Hepatic stellate cell (primary cell): ENCODE measurements at regions not wholly inside any gene's neighbourhood (a gene's known extent, or its start where the extent isn't known, plus 50 kb on each side); places are given as distances from the start of the nearest gene placed in this dataset.

ENCODE experiments used
- DNase-seq: peaks from one replicate; pipeline ENCODE4 v3.0.0; 2011; ENCODE audit warnings: low spot score

DNA sequence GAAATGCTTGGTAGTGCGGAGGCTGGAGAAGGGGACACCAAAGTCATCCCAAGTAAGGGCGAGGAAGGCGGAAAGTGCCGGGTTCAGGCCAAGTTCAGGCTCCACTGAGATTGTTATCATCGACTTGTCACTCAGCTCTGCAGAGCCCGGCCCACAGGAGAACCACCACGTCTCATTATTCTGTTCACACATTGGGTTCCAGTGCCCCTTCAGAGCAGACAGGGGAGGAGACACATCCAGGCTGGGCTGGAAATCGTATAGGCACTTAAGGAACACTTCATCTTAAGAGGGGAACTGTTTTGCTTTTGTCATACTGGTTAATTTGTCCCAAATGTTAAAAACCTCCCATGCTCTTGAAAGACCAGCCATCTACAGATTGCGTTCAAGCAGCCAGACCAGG lies 118.3 kb upstream of the ADAMTS18 start:
- DNase-seq = no peak

- no peak for DNase-seq
Measured at GRCh38 chr16:77555126-77555525, 120.3 kb upstream of the ADAMTS18 start.

DNA sequence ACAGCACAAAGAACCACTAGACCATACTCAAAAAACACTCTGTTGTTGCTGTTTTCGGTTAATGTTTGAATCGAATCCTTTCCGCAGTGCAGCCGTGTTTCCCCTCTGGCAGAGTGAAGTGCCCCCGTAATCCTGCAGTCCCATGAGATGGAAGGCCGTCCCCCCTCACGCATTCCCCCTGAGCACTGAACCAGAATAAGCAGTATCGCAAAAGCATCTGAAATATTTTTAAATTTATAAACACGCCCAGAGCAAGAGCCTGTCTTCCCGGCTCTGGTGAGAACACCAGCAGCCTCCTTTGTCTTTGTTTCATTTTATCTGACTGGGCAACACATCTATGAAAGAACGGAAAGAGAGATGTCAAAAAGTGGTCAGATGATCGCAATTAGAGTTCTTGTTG lies 121.0 kb upstream of the ADAMTS18 start:
- no peak for DNase-seq

DNA sequence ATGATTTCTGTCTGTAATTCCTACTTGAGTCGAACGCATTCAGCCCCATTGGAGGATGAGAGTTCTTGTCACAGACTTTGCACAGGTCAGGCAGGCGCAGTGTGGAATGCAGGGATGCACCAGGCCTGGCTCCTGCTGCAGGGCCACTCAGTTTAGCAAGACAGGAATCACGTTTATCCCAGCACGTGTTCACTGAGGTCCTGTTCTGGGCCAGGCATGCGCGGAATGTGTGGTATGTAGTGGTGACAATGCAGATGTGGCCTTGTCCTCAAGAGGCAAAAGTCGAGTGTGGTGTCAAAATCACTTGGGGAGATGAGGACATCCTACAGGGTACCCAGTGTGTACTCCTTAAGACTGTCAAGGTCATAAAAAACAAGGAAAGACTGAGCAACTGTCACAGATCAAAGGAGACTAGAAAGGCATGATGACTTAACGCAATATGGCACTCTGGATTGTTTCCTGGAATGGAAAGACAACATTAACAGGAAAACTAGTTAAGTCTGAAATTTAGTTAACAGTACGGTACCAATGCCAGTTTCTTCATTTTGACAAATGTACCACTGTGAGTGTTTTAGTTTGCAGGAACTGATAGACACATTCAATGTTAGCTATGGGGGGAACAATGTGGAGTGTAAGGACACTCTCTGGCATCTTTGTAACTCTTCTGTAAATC lies 121.5 kb upstream of the ADAMTS18 start:
- no peak for DNase-seq

DNA sequence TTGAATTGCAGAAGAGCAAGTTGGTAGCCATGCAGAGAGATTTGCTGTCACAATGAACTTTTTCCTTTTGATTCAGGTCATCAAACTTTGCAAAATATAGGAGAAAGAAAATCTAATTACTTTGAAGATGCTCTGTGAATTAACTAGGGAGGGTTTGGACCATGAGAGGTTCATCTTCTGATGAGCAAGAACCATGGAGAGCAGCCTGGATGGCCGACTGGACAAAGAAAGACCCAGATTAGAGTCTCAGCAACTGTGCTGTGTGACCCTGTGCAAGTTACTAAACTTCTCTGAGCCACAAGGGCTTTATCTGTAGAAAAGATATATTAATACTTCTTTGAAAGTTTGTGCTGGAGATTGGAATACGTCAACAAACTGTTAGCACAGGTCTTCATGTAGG lies 122.6 kb upstream of the ADAMTS18 start:
- no peak for DNase-seq

DNA sequence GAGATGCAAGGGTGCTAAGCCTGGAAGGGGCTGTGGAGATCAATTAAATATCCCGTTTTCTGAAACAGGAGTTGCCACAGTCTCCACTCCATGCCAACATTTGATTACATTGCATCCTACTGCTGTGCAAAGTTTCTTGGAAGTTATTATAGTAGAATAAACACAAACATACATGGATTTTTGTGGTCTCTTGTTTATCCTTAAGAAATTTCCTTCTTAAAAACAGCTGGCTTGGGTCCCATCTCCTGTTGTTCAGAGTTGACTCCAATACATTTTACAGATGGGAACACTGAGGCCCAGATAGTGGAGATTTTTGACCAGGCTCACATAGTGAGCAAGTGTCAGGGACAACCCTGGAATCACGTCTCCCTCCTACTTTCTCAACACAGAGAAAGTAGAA lies 124.0 kb upstream of the ADAMTS18 start:
- no peak for DNase-seq

GRCh38 chr16:77562497-77562896 lies 127.7 kb upstream of the ADAMTS18 start:
- no peak for DNase-seq

GRCh38 chr16:77564791-77565390 lies 130.1 kb upstream of the ADAMTS18 start:
- DNase-seq = no peak

DNA sequence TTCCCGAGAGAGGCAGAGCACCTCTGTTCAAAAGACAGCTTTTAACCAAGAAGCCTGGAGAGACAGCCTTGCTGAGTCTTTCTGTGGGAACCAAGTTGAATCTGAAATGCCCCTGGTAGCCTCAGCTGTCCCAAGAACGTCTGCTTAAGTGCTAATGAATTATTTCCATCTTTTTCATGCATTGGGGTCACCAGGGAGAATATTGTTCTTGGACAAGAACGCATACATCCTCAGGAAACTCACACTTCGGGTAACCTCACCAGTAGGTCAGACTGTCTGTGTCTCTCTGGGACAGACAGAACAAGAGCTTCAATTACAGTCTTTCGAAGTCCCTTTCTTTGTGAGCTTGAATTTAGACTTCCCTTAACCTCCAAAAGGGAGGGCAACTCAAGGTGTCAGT lies 134.6 kb upstream of the ADAMTS18 start:
- DNase-seq = no peak

GRCh38 chr16:77570574-77570973 lies 135.7 kb upstream of the ADAMTS18 start:
- DNase-seq = no peak

DNA sequence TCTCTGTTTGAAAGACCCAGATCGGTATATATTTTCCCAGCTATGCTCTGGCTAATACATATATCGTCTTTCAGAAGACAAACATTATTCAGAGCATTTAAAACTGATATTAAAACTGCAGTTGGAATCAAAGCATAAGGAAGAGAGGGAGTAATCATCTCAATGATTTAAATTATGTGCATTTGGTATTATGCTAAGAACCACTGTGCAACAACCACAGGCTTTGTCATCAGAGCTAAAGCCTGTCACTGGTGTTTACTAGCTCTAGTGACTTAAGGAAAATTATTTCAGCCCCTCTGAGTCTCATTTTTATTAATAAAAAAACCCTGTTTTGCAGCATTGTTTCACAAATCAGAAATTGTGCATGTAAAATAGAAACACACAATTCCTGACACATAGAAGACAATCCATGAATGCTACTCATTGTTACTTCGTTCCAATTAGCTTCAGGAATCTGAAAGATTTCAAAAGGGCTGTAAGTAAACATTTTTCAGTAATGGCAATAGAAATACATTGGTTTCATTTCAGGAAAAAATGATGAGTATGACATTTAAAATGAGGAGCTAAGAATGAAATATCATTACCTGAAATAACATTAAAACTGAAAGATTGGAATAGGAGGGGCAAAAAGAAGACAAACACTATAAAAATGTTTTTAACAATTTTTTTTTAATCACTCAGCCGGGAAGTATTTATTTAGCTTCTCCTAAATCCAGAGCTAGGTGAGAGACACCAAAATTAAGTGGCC lies 136.5 kb upstream of the ADAMTS18 start:
- no peak for DNase-seq

DNA sequence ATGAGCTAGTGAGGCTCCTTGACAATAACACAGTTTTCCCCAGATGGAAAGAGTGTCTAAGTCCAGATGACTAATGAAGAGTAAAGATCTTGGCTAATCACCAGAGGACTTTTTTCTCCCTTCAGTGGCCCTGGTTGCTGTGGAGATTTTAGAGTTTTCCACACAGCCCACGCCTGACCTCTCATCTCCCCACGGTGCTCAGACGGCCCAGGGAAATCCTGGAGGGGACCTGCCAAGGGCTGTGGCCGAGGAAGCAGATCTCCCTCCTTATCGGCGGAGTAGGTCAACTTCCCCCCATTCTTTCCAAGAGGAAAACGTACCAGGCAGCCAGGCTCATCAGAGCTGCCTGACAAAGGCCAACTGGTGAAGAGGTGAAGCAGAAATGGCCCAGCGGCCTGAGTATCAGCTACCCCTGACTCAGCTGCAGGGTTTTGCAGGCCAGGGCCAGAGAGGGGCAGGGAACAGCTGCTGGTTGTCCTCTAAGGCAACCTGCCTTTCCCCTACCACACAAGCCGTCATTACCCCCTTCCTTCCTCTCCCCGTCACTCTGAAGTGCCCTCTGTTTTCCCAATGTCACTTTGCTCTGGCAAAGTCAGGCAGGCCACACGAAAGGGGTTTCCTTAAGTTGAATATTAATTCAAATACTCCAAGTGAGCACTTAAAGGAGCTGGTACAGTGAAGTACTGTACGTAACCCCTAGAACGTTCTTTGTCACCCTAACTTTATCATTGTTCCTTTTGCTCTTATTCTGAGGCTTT lies 140.2 kb upstream of the ADAMTS18 start:
- no peak for DNase-seq

GRCh38 chr16:77579351-77579891 lies 142.9 kb upstream of the NUDT7 start:
- DNase-seq = no peak

GRCh38 chr16:77581706-77582105 lies 140.6 kb upstream of the NUDT7 start:
- no peak for DNase-seq

DNA sequence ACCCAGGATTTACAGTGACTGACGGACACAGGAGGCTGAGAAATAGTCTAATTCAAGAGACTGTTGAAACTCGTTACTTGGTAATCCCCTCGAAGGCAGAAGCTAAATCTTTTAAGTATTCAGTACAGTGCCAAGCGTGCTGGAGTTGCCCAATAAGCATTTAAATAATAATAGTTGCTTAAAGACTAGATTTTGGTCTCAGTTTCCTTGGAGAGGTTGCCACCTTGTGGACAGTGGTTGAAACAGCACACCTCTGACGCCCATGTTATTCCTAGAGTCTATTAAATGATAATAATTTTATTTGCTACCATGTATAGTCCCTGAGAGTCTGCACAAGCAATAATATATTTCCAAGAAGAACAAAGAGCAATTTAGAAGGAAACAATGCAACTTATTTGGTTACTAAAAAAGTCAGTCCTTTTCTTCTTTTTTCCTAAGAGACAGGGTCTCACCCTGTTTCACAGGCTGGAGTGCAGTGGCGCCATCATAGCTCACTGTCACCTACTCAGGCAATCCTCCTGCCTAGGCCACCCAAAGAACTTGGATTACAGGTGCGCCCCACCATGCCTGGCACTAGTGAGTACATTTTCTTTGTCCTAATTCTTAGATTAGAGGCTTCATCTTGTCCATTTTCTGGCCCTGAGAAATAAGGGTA lies 138.0 kb upstream of the NUDT7 start:
- DNase-seq = peak; percentile 42

DNA sequence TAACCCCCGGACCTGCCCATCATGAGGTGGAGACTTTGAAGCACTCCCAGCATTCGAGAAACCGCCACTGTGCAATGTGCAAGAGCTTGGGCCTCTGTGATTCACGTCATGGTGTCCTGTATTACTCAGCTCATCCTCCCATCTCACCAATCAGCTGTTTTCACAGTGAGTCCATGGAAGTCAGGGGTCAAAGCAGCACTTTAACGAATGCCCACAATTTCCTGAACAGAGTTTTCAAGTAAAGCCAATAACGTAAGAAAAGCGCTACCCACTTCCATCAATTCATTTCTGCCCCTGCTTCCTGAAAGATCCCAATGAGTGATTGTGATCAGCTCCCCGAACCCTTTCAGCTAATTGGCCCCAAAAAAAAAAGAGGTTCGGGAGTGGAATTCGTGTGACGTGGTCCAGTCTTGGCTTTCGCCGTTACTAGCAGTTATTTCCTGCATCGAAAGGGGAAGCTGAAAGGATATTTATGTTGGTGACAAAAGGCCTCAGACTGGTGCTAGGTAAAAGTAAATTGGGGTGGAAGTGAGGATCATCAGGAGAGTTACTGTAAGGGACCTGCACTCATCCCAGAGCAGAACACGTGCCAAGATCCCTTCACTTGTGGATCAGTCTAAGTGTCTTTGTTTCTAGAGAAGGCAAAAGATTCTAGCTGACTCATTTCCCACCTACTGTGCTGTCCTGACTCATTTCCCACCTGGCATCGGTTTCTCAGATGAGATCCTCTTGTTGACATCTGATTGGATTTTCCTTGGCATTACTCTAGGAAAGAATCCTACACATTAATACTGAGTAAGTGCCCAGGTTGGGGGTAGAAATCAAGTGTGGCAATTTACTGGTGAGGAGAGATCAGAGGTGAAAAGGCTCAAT lies 136.7 kb upstream of the NUDT7 start:
- no peak for DNase-seq

DNA sequence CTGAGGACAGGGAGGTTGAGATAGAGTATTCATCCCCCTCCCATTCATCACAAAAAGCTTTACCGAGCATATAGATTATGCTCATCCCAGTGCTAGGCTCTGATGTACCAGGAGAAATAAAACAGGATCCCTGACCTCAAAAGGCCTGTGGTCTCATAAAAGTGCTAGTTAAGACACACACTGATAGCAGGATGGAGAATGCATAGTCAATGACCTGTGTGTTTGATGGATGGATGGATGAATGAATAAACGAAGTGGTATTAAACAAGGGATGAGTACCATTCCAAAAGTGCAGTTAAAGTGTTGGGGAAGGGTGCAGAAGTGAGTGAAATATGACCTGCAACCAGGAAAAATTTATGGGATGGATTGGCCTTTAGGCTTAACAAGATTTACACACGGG lies 133.9 kb upstream of the NUDT7 start:
- DNase-seq = no peak

- DNase-seq = no peak
Measured at GRCh38 chr16:77589071-77589765, 133.1 kb upstream of the NUDT7 start.

DNA sequence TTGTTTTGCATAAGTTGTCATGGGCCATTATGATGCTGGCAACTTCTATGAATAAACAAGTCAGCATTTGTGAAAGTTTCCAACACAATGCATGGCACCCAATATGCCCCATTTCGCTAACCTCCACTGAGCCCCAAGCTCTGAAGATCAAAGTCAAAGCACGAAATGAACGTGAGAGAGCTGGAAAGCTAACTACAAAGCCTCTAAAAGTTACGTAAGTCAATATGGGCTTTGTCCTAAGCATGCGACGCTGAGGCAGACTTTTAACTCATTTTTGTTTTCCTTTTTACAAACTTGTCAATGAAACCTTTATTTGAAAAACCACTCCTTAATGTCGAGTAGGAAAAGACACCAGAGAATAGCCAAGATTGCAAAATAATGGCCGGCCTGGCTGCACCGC lies 131.6 kb upstream of the NUDT7 start:
- DNase-seq = no peak

DNA sequence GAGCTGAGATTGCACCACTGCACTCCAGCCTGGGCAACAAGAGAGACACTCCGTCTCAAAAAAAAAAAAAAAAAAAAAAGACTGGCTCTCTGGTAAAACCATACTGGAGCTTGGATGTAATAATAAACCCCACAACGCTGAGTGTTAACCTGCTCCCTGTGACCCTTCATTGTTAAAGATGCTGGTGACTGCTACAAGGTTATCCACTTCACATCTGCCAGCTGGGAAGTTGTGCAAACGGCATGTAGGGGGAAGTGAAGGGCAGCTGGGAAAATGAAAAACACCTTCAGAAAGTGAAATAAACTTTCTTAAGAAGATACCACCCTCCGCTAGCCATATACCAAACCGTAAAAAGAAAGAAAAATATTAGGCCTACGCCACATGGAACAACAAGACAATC lies 131.0 kb upstream of the NUDT7 start:
- no peak for DNase-seq
